HG03457 (cell line): ENCODE measurements at regions not wholly inside any gene's neighbourhood (a gene's known extent, or its start where the extent isn't known, plus 50 kb on each side); places are given as distances from the start of the nearest gene placed in this dataset.
"Not testable (repeated sequence)": the region's sequence is repeated elsewhere in the genome, so short reads cannot be mapped to it uniquely, and the experiment has no call there.

ENCODE experiments used
- ATAC-seq: cut with Tn5 transposase; IDR thresholded peaks from one replicate; pipeline ENCODE4 v1.9.1; 2021; ENCODE audit warnings: moderate number of reproducible peaks; ENCODE audit not compliant: unreplicated experiment

DNA sequence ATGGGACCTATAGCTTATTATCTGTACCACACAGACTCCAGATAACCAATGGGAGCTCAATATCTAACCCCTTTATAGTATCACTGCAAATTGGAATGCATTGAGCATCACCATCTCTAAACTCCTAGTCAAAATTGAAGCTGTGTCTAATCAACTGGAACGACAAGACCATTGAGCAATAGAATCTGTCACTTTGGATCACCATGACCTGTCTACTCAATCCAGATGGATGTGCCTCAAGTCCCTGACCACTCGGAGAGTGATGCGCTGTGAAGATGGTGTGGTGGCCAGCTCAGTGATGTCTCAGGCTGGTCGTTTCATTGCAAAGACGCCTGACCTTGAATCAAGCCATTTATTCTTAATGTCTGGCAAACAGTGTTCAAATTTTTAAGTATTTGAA, 160.5 kb downstream of the SEMA6D start:
- no peak for ATAC-seq

DNA sequence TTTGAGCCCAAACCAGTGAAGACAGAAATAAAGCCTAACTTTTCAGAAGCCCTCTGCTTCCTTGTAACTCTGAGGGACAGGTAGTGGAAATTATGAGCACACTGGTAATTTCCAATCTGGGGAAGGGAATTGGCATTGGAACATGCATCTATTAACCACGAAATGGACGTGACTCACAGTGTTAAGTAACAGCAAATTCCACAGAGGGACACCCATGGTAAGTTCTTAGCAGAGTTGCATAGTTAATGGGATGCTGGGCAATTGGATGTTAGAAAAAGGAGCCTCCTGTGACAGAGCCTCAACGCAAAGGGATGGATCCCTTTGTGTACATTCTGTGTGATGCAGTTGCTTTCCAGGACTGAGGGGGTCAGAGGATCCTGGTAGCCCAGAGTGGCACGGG, 168.6 kb downstream of the SEMA6D start:
- ATAC-seq = no peak

DNA sequence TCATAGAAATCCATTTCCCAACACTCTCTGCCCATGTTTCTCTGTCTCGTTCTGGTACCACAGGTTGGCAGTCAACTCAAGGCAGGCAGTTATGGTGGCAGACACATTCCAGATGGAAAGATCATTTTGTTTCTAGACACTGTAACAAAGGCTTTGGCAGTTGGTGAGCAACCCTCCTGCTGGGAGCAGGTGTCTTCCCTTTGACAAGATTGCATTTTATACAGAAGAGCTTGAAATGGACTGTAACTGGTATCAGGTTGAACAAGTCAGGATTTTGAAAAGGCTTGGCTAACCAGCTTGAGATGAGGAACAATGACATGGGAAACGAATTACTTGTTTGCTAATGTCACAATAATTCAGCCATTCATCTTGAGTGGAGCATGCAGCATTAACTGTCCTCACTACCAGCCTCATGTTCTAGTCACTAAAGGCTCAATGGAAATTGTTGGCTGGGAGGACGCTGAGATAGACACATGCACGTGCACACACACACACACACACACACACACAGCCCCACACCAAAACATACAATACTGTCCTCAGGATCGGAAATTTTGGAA, 170.0 kb downstream of the SEMA6D start:
- no peak for ATAC-seq

DNA sequence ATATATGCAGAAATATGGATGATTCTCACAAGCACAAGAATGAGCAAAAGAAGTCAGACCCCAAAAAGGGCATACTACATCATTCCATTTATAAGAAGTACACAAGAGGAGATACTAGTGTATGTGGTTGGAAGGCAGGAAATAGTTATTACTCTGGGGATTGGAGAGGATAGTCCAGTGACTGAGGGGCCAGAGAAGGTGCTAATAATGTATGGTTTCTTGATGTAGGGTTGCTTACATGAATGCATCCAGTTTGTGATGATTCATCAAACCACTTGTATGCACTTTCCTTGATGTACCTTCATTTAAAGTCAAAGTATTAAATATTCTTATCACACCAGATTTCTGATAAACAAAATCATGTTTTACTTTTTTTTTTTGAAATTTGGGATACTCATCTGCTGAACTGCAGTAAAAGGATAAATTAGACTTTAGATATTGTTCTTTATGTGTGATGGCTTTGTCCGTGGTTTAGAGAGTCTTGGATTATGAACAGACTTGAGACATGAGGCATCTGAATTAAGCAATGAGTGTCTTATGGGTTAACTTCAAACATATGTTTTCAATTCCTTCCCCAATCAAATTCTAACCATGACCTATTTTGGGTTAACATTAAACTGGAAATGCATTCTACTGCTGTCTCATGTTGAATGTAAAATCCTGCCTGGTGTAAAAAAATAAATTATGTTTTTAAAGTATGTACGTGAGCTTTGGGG, 171.2 kb downstream of the SEMA6D start:
- ATAC-seq = no peak

DNA sequence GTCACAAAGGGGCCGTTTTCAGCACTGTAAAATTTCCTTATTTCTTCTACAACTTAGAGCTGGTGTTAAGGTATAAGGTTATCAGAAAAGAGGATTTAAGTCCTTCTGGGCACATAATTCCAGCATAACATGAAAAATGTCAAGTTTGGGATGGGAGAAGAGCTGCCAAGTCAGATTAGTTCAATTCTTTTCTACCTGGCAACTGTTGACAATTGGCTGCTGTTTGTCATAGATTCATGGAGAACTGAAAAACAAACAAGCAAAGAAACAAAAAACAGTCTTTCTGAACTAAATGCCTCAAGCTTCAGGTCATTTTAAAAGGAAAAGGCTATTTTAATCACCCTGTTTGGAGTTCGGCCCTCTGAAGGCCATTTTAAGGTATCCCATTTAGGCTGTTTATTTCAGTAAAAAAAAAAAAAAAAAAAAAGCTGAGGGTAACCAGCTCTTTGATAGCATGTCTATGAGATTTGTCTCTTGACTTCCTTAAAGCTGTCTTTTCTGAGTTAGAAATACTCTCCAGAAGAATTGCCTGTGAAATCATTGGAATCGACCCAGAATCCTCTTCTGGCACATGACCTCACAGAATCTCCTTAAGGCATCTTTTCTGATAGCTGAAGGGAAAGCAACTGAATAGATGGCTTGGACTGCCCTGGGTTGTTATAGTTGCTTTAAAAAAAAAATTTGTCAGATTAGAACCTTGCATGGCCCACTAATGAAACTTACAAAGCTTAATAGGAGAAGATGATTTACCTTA, 173.3 kb downstream of the SEMA6D start:
- ATAC-seq = no peak

DNA sequence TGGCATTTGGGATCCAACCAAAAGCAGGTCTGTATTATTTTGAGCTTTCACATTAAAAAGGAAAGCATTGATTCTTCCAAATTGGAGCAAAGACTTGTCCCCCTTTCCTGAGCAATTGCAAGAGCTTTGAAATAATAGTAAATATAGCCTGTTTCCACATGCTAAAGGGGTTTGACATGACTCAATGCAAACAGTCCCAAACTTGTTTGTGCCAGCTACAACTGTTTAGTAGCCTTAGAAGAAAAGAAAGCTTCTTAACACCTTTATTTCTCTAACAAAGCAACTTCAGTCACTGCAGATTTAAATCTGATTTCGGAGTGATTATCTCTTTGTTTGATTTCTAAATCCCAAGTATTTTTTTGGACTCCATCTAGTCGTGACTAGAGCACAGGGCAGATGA, 180.2 kb downstream of the SEMA6D start:
- no peak for ATAC-seq

DNA sequence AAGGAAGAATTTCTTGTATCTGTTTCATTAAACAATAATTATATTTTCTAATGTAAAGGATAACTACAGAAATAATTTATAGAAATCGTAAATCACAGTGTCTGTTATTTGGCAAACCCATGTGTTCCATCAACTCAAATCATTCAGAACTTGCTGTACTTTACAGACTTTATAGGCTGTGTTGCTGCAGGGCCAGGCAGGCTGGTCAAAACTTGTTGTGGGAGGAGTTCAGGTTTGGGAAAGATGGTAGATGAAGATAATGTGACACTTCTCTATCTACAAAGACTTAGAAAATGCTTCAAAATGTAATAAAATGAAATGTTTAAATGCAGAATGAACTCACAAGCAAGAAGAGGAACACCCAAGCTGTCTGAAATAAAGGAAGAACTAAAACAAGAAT, 183.4 kb downstream of the SEMA6D start:
- no peak for ATAC-seq

DNA sequence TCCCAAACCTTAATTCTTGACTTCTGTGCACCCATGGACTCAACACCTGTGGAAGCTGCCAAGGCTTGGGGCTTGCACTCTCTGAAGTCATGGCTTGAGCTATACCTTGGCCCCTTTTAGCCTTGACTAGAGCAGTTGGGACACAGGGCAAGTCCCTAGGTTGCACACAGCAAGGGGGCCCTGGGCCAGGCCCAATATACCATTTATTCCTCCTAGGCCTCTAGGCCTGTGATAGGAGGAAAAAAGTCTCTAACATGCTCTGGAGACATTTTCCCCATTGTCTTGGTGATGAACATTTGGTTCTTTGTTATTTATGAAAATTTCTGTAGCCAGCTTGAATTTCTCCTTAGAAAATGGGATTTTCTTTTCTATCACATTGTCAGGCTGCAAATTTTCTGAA, 186.1 kb downstream of the SEMA6D start:
- no peak for ATAC-seq

DNA sequence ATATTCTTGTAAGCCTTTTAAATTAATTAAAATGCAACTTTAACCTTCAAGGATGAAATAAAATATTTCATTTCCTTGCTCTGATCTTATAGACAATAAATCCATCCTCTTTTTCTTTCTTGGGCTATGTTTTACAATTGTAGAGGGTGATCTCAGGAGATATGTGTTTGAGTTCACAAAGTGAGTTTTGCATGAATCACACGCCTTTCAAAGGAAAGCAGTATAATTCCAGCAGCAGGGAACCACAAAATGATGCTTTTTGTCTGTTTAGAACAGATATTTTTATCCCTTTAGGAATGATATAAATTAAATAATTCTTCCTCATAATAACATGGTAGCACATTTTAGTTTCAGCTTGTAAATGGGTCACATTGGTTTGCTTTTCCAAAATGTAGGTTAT, 191.2 kb downstream of the SEMA6D start:
- no peak for ATAC-seq

DNA sequence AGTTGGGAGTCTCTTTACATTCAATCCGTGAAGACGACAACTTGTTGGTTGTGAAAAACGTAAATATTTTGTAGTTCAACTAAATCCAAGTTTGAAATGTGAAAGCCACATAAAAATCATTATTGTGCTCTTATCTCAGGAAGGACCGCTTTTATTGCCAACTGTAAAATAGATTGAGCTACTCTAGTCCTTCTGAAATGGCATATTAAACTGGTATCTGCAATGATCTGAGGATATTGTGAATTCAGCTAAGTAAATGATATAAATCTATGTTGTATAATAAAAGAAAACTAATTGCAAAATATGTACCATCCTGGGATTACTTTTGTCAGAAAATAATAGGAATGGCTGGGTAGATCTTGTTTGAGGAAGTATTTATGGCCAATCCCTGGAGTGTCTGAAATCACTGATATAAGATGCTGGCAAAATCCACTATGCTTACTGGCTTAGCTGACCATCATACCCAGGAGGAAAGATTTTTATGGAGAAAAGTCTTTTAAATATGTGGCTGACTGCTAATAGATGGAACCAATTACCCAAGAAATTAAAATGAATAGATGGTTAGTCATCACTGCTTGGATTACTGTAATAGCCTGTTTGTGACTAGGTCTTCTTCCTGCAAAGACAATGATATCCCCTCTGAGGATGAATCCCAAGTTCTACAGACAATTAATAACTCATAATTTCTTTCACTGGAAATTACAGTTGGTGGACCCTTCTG, 191.8 kb downstream of the SEMA6D start:
- no peak for ATAC-seq

DNA sequence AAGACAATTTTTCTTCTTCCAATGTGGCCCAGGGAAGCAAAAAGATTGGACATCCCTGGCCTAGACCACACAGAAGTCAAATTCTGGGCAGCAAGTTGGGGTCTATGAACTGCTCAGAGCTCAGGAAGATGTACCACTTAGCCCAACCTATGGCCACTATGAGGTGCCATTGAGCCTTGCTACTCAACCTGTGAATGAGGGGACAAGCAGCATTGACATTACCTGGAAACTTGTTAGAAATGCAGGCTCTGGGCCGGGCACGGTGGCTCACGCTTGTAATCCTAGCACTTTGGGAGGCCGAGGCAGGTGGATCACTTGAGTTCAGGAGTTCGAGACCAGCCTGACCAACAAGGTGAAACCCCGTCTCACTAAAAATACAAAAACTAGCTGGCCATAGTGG, 195.6 kb downstream of the SEMA6D start:
- not testable (repeated sequence) for ATAC-seq

DNA sequence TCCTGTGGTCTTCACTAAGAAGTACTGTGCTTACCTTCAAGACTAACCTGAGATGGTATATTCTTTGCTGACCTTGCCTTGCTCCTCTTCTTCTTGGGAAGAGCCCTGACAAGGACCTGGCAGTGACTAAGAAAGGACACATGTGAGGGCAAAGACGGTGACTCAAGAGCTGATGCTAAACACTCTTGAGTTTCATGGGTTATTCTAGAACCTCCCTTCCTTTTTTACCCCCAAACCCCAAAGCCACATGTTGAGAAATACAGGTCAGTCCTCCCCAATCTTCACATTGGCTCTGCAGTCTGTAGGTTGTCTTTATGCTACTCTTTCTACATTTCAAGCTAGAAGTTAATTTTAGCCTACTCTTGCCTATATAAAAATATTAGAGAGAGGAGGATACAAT, 200.6 kb downstream of the SEMA6D start:
- ATAC-seq = no peak

DNA sequence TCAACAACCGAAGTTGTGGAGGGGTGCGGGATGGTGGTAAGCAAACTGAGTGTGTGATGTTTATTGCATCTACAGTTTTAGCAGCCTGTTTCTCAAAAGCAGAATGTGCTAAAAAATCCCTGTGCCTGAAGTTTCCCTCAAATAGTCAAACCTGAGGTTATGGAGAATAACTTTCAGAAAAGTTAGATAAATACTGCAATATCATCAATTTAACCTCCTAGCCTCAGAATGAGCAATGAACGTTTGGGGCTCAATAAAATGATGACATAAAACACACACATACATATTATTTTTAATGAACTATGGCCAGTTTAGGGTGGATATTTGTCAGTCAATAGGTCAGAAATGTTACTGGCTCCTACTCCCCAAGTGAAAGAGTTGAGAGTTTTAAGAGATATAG, 201.6 kb downstream of the SEMA6D start:
- ATAC-seq = no peak

DNA sequence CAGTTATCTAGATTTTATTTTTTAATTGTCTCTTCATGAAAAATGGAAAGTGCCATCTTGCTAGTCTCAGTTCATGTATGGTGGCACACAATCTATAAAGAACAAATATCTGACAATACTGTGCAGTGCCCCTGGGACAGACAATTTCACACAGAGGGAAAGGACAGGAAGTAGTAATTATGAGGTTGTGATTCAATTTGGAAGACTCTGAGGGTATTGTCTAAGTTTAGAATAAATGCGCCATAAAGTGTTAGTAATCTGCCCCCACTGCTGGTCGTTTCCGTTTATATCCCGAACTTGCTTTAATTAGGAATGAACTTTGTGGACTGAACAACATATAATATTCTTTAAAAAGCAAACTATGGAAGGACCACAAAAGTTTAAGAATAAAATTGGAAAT, 196.4 kb upstream of the SLC24A5 start:
- no peak for ATAC-seq

DNA sequence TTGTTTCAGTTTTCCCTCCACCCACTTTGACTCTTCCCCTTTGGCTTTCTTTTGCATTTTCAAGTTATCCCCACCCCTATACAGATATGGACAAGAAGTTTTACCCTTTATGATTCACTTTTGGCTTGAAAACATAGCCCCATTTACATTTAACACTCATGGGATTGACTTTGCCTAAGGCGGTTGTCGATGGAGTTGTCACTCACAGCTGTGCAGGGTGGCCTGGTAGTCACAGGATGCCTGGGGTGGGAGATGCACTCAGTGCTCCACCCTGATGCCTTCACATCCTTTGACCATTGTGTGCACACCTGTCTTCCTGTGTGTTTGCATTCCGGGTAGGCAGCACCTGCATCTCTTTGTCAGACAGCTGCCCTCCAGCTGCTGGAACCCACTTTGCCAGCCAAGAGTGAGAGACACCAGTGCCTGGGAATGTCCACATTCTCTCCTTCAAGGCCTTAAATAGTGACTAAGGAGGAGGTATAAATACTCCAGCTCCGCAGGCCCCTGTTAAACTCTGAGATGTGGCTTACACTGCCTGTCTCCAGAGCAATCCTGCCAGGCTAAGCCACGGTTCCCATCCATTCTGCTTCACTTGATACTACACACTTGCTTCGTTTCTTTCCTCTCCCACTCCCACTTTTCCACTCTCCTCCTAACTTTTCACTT, 191.5 kb upstream of the SLC24A5 start:
- no peak for ATAC-seq

DNA sequence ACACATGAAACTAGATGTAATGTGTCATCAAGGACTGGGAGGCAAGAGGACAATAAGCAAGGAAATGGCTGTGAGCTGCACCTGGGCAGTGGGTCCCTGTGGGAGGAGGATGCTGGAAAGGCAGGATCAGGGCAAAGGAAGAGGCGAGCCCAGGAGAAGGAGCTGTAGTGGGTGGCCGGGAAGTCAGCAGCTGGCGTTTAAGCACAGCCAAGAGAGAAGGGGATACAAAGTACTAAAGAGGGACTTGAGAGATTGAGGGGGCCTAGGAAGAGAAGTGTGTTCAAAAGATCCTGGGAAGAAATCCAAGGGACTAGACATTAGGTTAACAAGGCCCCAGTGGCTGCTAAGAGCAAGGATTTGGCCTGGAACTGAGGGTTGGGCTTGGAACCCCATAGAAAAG, 188.5 kb upstream of the SLC24A5 start:
- no peak for ATAC-seq

DNA sequence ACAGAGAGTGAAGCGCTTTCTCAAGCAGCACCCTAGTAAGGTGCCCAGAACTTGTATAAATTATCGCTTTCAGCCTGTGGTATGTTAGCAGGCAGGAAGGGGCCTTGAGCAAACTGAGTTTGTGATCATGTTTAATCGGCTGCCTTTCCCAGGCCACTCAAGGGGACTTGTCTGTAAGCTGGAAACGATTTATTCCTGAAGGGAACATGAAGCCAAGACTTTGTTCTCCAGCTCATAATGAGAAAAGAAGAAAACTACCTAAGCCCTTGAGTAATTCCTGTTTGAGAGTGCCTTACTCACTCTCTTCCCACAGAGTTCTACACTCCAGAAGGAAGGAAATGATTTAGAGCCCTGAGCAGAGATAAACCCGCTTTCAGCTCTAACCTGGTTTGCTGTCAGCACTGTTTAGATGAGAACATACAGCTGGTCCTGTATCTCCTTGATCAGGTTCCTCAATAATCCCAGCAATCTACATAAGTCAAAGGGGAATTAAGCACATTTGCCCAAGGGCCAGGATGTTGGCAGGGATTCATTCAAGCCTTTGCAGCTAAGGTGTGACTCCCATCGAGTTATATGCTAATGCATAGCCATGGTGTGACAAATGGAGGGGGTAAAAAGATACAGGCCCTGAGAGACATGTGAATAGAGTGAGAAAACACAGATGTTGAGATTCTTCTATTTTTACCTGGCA, 187.7 kb upstream of the SLC24A5 start:
- ATAC-seq = no peak

DNA sequence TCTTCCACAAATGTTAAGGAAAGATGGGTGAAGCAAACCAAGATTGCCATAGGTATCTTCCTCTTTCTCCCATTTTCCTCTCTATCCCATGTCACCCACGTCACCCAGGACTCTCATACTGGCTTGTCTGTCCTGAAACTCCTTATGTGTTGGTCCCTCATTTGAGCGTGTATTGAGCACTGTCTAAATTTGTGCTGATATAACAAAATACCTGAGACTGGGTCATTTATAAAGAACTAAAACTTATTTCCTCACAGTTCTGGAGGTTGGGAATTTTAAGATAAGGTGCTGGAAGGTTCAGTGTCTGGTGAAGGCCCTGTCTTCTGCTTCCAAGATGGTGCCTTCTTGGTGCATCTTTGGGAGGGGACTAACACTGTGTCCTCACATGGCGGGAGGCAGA, 186.9 kb upstream of the SLC24A5 start:
- no peak for ATAC-seq

DNA sequence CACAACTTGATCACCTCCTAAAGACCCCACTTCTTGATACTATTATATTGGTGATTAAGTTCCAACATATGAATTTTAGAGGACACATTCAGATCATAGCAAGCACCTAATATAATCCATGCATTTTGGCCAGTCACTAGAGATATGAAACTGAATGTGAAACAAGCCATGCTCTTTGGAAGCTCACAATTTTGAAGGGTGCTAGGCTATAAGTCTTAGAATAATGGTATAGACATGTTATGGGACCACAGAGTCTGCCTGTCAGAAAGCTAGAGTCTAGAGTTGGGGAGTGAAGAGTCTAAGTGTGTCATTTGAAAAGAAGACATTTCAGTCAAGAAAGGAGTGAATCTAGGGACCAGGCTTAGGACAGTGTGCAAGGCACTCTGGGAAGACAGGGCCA, 186.4 kb upstream of the SLC24A5 start:
- ATAC-seq = no peak

DNA sequence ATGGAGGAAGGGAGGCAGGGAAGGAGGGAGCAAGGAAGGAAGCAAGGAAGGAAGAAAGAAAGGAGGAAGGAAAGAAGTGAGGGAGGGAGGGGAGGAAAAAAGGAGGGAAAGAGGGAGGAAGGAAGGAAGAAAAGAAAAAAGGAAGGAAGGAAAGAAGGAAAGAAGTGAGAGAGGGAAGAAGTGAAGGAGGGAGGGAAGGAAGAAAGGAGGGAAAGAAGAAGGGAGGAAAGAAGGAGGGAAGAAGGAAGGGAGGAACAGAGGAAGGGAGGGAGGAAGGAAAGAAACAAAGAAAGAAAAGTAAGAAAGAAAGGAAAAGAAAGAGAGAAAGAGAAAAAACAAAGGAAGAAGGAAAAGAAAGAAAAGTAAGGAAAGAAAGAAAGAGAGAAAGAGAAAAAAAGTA, 183.0 kb upstream of the SLC24A5 start:
- ATAC-seq = no peak
